ENCODE measurements at regions not wholly inside any gene's neighbourhood (a gene's known extent, or its start where the extent isn't known, plus 50 kb on each side); places are given as distances from the start of the nearest gene placed in this dataset.

- Histone ChIP-seq H3K36me3 (ENCODE audit: low read depth) (no peaks in the 10 kb centered on the region), H3K4me1 (ENCODE audit: insufficient read depth, poor library complexity, severe bottlenecking) (no peaks in the 10 kb centered on the region), H3K27ac (ENCODE audit: poor library complexity, severe bottlenecking) (no peak overlapping the region), H3K9me3 (ENCODE audit: severe bottlenecking) (no peaks in the 10 kb centered on the region), H3K4me3 (ENCODE audit: severe bottlenecking) (no peak overlapping the region), H3K27me3 (ENCODE audit: insufficient read depth, poor library complexity, severe bottlenecking) (no peaks in the 10 kb centered on the region)
- no peak for TF ChIP-seq CTCF (IDR thresholded peaks at IDR 0.05; ENCODE audit: poor library complexity, severe bottlenecking)
- DNase-seq (ENCODE audit: low spot score), result no peak
- no peak for ATAC-seq (ENCODE audit: low read depth)
These were observed 113.8 kb upstream of the FAM174A start for GRCh38 chr5:100421360-100421759.

- Histone ChIP-seq H3K27ac (ENCODE audit: poor library complexity, severe bottlenecking) (no peak overlapping the region), H3K27me3 (ENCODE audit: insufficient read depth, poor library complexity, severe bottlenecking) (peaks cover 5% of the 10 kb centered on the region), H3K36me3 (ENCODE audit: low read depth) (no peaks in the 10 kb centered on the region), H3K4me1 (ENCODE audit: insufficient read depth, poor library complexity, severe bottlenecking) (no peaks in the 10 kb centered on the region), H3K4me3 (ENCODE audit: severe bottlenecking) (no peak overlapping the region), H3K9me3 (ENCODE audit: severe bottlenecking) (no peaks in the 10 kb centered on the region)
- no peak for ATAC-seq (ENCODE audit: low read depth)
- TF ChIP-seq CTCF (IDR thresholded peaks at IDR 0.05; ENCODE audit: poor library complexity, severe bottlenecking), result no peak
- DNase-seq (ENCODE audit: low spot score), result no peak
These were observed 116.9 kb upstream of the FAM174A start for GRCh38 chr5:100418231-100418630.

- H3K9me3 ChIP-seq (ENCODE audit: severe bottlenecking), result no peaks in the 10 kb centered on the region
- no peak for ATAC-seq (ENCODE audit: low read depth)
- no peak for DNase-seq (ENCODE audit: low spot score)
- peaks cover 9% of the 10 kb centered on the region for H3K27me3 ChIP-seq (ENCODE audit: insufficient read depth, poor library complexity, severe bottlenecking)
- H3K27ac ChIP-seq (ENCODE audit: poor library complexity, severe bottlenecking), result no peak overlapping the region
- TF ChIP-seq CTCF (IDR thresholded peaks at IDR 0.05; ENCODE audit: poor library complexity, severe bottlenecking), result no peak
- no peak overlapping the region for H3K4me3 ChIP-seq (ENCODE audit: severe bottlenecking)
- H3K36me3 ChIP-seq (ENCODE audit: low read depth), result no peaks in the 10 kb centered on the region
- no peaks in the 10 kb centered on the region for H3K4me1 ChIP-seq (ENCODE audit: insufficient read depth, poor library complexity, severe bottlenecking)
These were observed 125.5 kb upstream of the FAM174A start for GRCh38 chr5:100409660-100410151.

GRCh38 chr5:100407053-100407452 is 128.1 kb upstream of the FAM174A start:
- ATAC-seq (ENCODE audit: low read depth), result no peak
- no peak overlapping the region for H3K4me3 ChIP-seq (ENCODE audit: severe bottlenecking)
- H3K36me3 ChIP-seq (ENCODE audit: low read depth), result no peaks in the 10 kb centered on the region
- H3K27me3 ChIP-seq (ENCODE audit: insufficient read depth, poor library complexity, severe bottlenecking), result peaks cover 4% of the 10 kb centered on the region
- DNase-seq (ENCODE audit: low spot score), result no peak
- no peaks in the 10 kb centered on the region for H3K4me1 ChIP-seq (ENCODE audit: insufficient read depth, poor library complexity, severe bottlenecking)
- H3K27ac ChIP-seq (ENCODE audit: poor library complexity, severe bottlenecking), result no peak overlapping the region
- no peaks in the 10 kb centered on the region for H3K9me3 ChIP-seq (ENCODE audit: severe bottlenecking)
- TF ChIP-seq CTCF (IDR thresholded peaks at IDR 0.05; ENCODE audit: poor library complexity, severe bottlenecking), result no peak

- Histone ChIP-seq H3K4me3 (ENCODE audit: severe bottlenecking) (no peak overlapping the region), H3K27ac (ENCODE audit: poor library complexity, severe bottlenecking) (no peak overlapping the region), H3K4me1 (ENCODE audit: insufficient read depth, poor library complexity, severe bottlenecking) (no peaks in the 10 kb centered on the region), H3K27me3 (ENCODE audit: insufficient read depth, poor library complexity, severe bottlenecking) (peaks cover 4% of the 10 kb centered on the region), H3K36me3 (ENCODE audit: low read depth) (no peaks in the 10 kb centered on the region), H3K9me3 (ENCODE audit: severe bottlenecking) (no peaks in the 10 kb centered on the region)
- ATAC-seq (ENCODE audit: low read depth) (no peak), DNase-seq (ENCODE audit: low spot score) (no peak)
- no peak for TF ChIP-seq CTCF (IDR thresholded peaks at IDR 0.05; ENCODE audit: poor library complexity, severe bottlenecking)
These were observed 128.5 kb upstream of the FAM174A start for GRCh38 chr5:100406640-100407039.
